ENCODE measurements at regions not wholly inside any gene's neighbourhood (a gene's known extent, or its start where the extent isn't known, plus 50 kb on each side); places are given as distances from the start of the nearest gene placed in this dataset.

DNA sequence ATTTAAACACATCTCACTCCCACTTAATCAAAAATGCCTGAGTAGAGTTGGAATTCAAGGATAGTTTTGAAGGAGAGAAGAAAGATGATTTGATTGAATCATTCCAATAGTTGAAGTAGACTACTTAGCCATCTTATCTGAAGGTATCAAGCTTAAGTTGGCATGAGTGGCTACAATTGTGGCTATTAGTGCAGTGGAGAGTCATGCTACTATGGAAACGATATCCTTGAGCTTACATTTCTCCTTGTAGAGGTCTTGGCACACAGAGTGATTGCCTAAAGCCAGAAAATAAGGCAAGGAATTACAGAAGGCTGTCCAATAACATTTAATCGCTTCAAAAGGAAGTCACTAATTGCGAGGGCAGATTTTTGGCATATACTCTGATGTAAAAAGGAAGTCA, 1022.7 kb downstream of the IGSF11 start (continued):
- TF ChIP-seq, protein P1, sequence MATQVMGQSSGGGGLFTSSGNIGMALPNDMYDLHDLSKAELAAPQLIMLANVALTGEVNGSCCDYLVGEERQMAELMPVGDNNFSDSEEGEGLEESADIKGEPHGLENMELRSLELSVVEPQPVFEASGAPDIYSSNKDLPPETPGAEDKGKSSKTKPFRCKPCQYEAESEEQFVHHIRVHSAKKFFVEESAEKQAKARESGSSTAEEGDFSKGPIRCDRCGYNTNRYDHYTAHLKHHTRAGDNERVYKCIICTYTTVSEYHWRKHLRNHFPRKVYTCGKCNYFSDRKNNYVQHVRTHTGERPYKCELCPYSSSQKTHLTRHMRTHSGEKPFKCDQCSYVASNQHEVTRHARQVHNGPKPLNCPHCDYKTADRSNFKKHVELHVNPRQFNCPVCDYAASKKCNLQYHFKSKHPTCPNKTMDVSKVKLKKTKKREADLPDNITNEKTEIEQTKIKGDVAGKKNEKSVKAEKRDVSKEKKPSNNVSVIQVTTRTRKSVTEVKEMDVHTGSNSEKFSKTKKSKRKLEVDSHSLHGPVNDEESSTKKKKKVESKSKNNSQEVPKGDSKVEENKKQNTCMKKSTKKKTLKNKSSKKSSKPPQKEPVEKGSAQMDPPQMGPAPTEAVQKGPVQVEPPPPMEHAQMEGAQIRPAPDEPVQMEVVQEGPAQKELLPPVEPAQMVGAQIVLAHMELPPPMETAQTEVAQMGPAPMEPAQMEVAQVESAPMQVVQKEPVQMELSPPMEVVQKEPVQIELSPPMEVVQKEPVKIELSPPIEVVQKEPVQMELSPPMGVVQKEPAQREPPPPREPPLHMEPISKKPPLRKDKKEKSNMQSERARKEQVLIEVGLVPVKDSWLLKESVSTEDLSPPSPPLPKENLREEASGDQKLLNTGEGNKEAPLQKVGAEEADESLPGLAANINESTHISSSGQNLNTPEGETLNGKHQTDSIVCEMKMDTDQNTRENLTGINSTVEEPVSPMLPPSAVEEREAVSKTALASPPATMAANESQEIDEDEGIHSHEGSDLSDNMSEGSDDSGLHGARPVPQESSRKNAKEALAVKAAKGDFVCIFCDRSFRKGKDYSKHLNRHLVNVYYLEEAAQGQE (IDR thresholded peaks at IDR 0.05; ENCODE audit: unreplicated experiment): no peak

DNA sequence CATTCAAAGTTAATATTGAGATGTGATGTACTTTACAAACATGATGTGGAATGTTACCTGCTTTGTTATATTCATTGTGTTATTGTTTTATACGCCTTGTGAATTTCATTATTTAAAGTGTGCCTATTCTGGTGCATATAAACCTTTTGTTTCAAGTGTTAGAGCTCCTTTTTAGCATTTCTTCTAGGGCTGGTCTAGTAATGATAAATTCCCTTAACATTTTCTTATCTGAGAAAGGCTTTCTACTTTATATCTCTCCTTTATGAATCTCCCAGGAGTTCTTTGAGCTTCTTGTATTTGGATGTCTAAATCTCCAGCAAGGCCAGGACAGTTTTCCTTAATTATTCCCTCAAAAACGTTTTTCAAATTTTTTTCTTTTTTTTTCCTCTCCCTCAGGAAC, 1005.6 kb downstream of the IGSF11 start:
- H3F3A ChIP-seq (replicated peaks; ENCODE audit: low read depth): no peaks in the 10 kb centered on the region
- H2AFZ ChIP-seq: no peak overlapping the region
- Mint-ChIP-seq H3K9me3 (peaks cover 19% of the 10 kb centered on the region), H3K4me1 (no peaks in the 10 kb centered on the region), H3K36me3 (ENCODE audit: low read depth) (peaks cover 9% of the 10 kb centered on the region; the same call in 2 of the 3 replicates), H3K4me3 (no peak overlapping the region), H3K27me3 (ENCODE audit: insufficient read depth, low read depth, poor library complexity) (no peaks in the 10 kb centered on the region), H3K27ac (no peak overlapping the region)
- no peak for DNase-seq (ENCODE audit: low spot score)
- no peaks in the 10 kb centered on the region for H3K27me3 ChIP-seq (ENCODE audit: insufficient read depth)
- H3K4me3 ChIP-seq: no peak overlapping the region
- H4K20me1 ChIP-seq (replicated peaks; ENCODE audit: insufficient read depth): no peaks in the 10 kb centered on the region
- TF ChIP-seq, protein P2, sequence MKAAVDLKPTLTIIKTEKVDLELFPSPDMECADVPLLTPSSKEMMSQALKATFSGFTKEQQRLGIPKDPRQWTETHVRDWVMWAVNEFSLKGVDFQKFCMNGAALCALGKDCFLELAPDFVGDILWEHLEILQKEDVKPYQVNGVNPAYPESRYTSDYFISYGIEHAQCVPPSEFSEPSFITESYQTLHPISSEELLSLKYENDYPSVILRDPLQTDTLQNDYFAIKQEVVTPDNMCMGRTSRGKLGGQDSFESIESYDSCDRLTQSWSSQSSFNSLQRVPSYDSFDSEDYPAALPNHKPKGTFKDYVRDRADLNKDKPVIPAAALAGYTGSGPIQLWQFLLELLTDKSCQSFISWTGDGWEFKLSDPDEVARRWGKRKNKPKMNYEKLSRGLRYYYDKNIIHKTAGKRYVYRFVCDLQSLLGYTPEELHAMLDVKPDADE (IDR thresholded peaks at IDR 0.05): no peak
- TF ChIP-seq, protein P3, sequence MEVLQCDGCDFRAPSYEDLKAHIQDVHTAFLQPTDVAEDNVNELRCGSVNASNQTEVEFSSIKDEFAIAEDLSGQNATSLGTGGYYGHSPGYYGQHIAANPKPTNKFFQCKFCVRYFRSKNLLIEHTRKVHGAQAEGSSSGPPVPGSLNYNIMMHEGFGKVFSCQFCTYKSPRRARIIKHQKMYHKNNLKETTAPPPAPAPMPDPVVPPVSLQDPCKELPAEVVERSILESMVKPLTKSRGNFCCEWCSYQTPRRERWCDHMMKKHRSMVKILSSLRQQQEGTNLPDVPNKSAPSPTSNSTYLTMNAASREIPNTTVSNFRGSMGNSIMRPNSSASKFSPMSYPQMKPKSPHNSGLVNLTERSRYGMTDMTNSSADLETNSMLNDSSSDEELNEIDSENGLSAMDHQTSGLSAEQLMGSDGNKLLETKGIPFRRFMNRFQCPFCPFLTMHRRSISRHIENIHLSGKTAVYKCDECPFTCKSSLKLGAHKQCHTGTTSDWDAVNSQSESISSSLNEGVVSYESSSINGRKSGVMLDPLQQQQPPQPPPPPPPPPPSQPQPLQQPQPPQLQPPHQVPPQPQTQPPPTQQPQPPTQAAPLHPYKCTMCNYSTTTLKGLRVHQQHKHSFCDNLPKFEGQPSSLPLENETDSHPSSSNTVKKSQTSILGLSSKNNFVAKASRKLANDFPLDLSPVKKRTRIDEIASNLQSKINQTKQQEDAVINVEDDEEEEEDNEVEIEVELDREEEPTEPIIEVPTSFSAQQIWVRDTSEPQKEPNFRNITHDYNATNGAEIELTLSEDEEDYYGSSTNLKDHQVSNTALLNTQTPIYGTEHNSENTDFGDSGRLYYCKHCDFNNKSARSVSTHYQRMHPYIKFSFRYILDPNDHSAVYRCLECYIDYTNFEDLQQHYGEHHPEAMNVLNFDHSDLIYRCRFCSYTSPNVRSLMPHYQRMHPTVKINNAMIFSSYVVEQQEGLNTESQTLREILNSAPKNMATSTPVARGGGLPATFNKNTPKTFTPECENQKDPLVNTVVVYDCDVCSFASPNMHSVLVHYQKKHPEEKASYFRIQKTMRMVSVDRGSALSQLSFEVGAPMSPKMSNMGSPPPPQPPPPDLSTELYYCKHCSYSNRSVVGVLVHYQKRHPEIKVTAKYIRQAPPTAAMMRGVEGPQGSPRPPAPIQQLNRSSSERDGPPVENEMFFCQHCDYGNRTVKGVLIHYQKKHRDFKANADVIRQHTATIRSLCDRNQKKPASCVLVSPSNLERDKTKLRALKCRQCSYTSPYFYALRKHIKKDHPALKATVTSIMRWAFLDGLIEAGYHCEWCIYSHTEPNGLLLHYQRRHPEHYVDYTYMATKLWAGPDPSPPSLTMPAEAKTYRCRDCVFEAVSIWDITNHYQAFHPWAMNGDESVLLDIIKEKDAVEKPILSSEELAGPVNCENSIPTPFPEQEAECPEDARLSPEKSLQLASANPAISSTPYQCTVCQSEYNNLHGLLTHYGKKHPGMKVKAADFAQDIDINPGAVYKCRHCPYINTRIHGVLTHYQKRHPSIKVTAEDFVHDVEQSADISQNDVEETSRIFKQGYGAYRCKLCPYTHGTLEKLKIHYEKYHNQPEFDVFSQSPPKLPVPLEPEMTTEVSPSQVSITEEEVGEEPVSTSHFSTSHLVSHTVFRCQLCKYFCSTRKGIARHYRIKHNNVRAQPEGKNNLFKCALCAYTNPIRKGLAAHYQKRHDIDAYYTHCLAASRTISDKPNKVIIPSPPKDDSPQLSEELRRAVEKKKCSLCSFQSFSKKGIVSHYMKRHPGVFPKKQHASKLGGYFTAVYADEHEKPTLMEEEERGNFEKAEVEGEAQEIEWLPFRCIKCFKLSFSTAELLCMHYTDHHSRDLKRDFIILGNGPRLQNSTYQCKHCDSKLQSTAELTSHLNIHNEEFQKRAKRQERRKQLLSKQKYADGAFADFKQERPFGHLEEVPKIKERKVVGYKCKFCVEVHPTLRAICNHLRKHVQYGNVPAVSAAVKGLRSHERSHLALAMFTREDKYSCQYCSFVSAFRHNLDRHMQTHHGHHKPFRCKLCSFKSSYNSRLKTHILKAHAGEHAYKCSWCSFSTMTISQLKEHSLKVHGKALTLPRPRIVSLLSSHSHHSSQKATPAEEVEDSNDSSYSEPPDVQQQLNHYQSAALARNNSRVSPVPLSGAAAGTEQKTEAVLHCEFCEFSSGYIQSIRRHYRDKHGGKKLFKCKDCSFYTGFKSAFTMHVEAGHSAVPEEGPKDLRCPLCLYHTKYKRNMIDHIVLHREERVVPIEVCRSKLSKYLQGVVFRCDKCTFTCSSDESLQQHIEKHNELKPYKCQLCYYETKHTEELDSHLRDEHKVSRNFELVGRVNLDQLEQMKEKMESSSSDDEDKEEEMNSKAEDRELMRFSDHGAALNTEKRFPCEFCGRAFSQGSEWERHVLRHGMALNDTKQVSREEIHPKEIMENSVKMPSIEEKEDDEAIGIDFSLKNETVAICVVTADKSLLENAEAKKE (CRISPR knock-in tag; IDR thresholded peaks at IDR 0.05): no peak
- no peak for TF ChIP-seq ZNF331 (CRISPR knock-in tag; IDR thresholded peaks at IDR 0.05; ENCODE audit: low read depth)
- no peaks in the 10 kb centered on the region for H3K9me2 ChIP-seq (ENCODE audit: insufficient read depth)
- H3K4me1 ChIP-seq (ENCODE audit: insufficient read depth): no peaks in the 10 kb centered on the region
- no peak overlapping the region for H3K4me2 ChIP-seq
- H3K79me2 ChIP-seq (replicated peaks; ENCODE audit: insufficient read depth): no peaks in the 10 kb centered on the region
- H3K36me3 ChIP-seq (ENCODE audit: insufficient read depth): no peaks in the 10 kb centered on the region
- ATAC-seq: no peak
- H3K27ac ChIP-seq (ENCODE audit: low read depth): no peak overlapping the region

All from GM23338 (cell line).